ENCODE measurements at regions not wholly inside any gene's neighbourhood (a gene's known extent, or its start where the extent isn't known, plus 50 kb on each side); places are given as distances from the start of the nearest gene placed in this dataset.
A peak's percentile ranks its signal among the peaks of the same experiment; 100 is the strongest.
"Not testable (repeated sequence)": the region's sequence is repeated elsewhere in the genome, so short reads cannot be mapped to it uniquely, and the experiment has no call there.

GRCh38 chr10:34957531-34957930 is 132.6 kb downstream of the CUL2 start:
- DNase-seq = no peak

GRCh38 chr10:34956756-34957155 is 133.4 kb downstream of the CUL2 start:
- no peak for DNase-seq

GRCh38 chr10:34955391-34955790 is 134.8 kb downstream of the CUL2 start:
- DNase-seq = no peak

DNA sequence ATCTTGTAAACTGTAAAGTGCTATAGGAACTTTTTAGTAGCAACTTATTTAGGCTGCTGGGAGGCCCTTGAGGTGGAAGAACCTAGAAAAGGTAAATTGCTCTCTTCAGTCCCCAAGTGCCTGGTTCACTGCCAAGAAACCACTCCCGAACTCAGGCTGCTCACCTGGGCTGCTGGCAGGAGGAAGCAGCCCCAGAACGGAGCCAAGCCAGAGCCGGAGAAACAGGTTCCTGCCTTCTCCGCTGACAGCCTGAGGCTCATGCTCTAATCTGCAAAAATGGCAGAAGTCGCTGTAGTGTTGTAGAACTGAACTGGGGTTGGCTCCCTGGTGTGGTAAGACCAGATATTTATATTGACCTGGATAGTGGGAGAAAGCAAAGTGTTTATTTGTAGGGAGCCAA is 136.0 kb downstream of the CUL2 start:
- DNase-seq = no peak

DNA sequence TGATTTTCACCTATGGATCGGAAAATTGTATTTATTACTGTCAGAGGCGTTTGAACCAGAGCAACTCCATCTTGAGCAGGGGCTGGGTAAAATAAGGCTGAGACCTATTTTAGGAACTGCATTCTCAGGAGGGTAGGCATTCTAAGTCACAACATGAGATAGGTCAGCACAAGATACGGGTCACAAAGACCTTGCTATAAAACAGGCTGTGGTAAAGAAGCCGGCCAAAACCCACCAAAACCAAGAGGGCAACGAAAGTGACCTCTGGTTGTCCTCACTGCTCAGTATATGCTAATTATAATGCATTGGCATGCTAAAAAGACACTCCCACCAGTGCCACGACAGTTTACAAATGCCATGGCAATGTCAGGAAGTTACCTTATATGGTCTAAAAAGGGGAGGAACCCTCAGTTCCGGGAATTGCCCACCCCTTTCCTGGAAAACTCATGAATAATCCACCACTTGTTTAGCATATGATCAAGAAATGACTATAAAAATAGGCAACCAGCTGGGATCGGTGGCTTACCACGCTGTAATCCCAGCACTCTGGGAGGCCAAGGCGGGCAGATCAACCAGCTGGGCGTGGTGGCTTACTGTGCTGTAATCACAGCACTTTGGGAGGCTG is 136.3 kb upstream of the PARD3 start:
- peak; percentile 20 to 38 for DNase-seq

- not testable (repeated sequence) for DNase-seq
These were observed 130.9 kb upstream of the PARD3 start for GRCh38 chr10:34945951-34946522.

- DNase-seq = no peak
These were observed 126.6 kb upstream of the PARD3 start for GRCh38 chr10:34941471-34942357.

DNA sequence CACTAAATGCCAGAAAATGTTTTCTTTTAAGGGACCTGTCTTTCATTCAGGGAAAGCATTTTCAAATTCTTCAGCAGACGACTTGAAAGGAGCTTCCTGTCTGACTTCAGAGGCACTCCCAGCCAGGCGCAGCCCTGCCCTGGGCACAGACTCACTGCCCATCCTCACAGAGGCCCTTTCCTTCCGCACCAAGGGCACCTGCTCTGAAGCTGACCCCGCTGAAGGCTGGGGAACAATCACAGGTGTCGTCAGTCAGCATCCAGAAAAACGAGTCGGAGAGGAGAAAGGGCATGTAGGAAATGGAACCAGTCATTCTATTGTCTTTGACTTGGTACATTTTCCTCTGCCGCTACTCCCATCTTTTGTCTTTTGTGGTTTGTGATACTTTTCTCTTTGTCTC is 125.3 kb upstream of the PARD3 start:
- no peak for DNase-seq

- DNase-seq = no peak
These were observed 123.2 kb upstream of the PARD3 start for GRCh38 chr10:34938399-34938670.

GRCh38 chr10:34937643-34938398 is 122.7 kb upstream of the PARD3 start:
- DNase-seq = not testable (repeated sequence)

GRCh38 chr10:34936061-34936460 is 121.0 kb upstream of the PARD3 start:
- no peak for DNase-seq

DNA sequence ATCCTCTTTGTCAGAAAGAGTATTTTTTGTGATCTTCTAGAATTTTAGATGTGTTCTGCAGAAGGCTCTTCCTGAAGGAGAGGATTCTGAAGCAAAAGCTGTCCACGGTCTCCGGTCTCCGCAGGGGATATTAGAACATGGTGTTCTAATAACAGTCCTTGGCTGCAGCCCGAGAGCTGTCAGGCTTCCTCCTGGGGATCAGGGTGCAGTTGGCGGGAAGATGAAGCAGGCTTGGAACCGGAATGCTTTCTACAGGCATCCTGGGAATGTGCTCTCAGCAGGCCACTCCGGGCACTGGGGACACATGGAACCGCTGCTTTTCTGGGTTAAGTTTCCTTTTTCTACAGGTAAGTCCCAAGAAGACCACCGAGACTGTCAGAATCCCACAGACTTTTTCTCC is 118.6 kb upstream of the PARD3 start:
- no peak for DNase-seq

DNA sequence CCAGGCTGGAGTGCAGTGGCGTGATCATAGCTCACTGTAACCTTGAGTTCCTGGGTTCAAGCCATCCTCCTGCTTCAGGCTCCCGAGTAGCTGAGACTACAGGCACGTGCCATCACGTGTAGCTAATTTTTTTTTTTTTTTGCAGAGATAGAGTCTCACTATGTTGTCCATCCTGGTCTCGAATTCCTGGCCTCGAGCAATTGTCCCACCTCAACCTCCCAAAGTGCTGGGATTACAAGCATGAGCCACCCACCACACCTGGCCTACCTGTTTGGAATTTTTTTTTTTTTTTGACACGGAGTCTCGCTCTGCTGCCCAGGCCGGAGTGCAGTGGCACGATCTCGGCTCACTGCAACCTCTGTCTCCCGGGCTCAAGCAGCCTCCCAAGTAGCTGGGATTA is 117.1 kb upstream of the PARD3 start:
- no peak for DNase-seq

DNA sequence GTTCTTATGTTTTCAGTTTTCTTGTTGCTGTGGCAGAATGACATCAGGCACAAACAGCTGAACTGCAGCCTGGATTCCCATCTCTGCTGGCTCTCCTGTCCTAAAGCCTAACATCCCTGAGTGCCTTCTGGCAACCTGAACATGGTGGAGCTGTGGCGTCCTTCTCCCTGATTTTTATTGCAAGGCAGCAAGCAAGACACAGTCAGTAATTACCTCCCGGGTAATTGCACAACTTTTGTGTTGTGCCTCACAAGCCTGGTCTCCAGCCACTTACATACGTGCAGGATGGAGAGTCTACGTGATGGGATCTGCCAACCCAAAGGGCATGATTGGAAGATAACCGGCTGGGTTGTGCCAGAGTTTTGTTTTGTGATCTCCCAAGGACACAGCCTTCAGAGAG is 116.1 kb upstream of the PARD3 start:
- DNase-seq = no peak

GRCh38 chr10:34922138-34922537 is 107.0 kb upstream of the PARD3 start:
- no peak for DNase-seq

DNA sequence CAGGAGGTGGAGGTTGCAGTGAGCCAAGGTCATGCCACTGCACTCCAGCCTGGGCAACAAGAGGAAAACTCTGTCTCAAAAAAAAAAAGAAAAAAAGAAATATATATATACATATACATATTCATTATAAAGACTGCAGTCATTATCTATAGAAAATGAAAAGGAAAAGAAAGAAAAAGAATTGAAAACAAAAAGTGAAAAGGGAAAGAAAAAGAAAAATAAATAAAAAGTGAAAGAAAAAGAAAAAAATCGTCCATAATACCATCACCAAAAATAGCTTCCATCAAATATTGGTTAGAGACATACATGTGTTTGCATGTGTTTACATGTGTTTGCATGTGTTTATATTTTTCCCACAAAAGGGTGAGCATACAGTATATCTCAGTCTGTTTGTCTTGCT is 105.5 kb upstream of the PARD3 start:
- DNase-seq = no peak

DNA sequence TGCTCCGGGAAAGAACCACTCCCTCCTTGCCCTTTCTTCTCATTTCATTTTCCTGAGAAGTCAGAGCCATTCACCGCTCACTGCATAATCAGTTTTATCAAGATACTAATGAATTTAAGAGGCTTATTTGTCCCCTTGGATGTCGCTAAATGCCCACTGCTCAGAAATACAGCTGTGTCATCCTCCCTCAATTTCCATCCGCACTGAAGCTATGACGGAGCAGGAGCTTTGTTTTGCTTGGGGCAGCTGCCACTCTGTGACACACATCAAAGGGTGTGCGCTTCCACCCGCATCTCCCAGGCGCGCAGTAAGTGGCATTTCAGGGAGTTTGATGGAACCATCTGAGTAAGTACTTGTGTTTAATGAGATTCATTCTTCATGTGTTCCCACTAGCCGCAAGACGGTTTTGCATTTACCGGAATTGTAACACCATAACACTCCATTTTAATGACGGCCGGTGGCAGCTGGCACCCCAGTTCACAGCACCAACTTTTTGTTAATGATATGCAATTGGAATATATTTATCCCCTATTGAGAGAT is 103.8 kb upstream of the PARD3 start:
- DNase-seq = no peak

GRCh38 chr10:34918060-34918775 is 103.1 kb upstream of the PARD3 start:
- DNase-seq = no peak

GRCh38 chr10:34916314-34916713 is 101.2 kb upstream of the PARD3 start:
- no peak for DNase-seq

- no peak for DNase-seq
These were observed 97.7 kb upstream of the PARD3 start for GRCh38 chr10:34912771-34913170.

- no peak for DNase-seq
These were observed 96.6 kb upstream of the PARD3 start for GRCh38 chr10:34911661-34912205.

GRCh38 chr10:34908481-34908880 is 93.4 kb upstream of the PARD3 start:
- DNase-seq = no peak
